ENCODE measurements at regions not wholly inside any gene's neighbourhood (a gene's known extent, or its start where the extent isn't known, plus 50 kb on each side); places are given as distances from the start of the nearest gene placed in this dataset.
A peak's percentile ranks its signal among the peaks of the same experiment; 100 is the strongest.
"Not testable (repeated sequence)": the region's sequence is repeated elsewhere in the genome, so short reads cannot be mapped to it uniquely, and the experiment has no call there.

- no peak for DNase-seq
These were observed 440.9 kb upstream of the POT1 start for GRCh38 chr7:125370502-125370901.

GRCh38 chr7:125363873-125364272 lies 434.2 kb upstream of the POT1 start:
- no peak for DNase-seq

GRCh38 chr7:125358551-125359167 lies 429.0 kb upstream of the POT1 start:
- DNase-seq, result no peak

DNA sequence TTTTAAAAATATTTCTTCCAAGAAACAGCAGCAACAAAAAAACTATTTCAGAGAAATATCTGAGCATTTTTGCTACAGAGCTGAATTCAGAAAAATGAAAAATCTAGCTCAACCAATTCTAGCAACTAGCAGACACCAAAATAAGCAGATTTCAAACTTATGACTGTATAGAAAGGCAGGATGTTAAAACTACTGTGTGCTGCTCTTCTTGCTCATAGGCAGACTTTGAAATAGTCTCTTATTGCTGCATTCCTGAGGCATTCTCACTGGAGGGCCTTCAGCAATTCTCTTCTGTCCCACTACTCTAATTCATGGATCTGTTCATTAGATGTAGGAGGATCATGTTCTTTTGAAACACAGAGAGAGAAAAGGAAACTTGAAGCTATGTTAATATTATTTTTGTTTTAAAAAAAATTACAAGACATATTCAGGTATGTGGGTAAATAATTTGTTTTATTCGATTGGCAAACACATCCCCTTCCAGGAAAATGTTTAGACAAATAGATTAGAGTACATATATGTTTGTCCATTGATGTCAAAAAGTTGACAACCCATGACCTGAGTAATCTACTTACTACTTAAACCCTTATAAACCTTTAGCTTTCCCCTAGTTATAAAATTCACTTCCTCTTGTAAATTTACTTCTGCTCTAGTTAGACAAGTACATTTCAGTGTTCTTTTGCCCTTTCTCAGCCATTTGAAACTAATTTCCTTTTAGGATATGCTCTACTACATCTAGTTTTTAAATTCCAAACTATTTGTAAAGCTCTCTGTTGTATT lies 428.2 kb upstream of the POT1 start:
- DNase-seq, result no peak

DNA sequence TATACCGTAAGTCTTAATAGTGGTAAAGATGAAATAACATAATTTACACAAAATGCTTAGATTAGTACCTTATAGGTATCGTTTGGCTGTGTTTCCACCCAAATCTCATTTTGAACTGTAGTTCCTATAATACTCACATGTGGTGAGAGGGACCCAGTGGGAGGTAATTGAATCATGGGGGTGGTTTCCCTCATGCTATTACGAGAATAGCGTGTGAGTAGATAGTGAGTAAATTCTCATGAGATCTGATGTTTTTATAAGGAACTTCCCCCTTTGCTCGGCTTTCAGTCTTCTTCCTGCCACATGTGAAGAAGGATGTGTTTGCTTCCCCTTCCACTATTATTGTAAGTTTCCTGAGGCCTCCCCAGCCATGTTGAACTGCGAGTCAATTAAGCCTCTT lies 426.3 kb upstream of the POT1 start:
- DNase-seq, result no peak

GRCh38 chr7:125347269-125347668 lies 417.6 kb upstream of the POT1 start:
- peak; percentile 1 for DNase-seq

- DNase-seq, result no peak
These were observed 408.5 kb upstream of the POT1 start for GRCh38 chr7:125338110-125338509.

GRCh38 chr7:125336326-125336725 lies 406.7 kb upstream of the POT1 start:
- DNase-seq, result no peak

DNA sequence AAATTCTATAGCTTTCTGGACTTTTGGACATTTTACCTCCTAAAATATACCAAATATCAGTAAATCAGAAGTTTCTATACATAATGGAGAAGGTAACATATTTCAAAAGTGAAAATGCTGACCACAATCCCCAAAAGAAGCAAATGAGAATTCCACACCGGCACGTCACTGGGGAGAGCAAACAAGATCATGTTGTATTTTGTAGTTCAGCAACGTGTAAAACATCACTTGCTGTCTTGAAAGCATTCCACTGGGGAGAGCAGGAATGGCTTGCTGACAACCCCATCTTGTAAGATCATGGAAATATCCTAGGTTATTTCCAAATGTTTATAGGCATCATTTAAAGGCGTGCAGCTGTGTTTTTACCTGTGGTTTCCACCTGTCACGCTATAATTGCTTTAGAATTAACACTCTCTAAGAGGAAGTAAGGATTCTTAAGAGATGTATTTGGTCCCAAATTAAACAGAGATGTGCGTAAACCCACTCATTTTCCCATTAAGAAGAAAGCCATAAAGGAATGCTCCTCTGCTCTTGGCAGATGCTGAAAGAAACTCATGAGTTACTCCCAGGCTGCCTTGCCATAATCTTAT lies 397.1 kb upstream of the POT1 start:
- DNase-seq, result no peak

DNA sequence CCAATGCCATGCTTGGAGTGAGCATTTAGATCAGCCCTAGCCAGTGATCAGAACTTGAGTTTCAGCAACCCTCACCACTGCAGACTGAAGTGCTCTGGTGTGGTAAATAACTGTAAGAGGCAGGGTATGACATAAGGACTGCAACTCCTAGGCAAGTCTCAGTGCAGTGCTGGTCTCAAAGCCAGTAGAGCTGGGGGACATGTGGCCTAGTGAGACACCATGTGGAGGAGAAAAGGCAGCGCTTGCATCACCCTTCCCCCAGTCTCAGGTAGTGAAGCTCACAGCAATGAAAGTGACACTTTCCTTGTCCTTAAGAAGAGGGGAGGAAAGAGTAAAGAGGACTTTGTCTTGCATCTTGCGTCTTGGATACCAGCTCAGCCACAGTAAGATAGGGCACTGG lies 386.8 kb upstream of the POT1 start:
- no peak for DNase-seq

GRCh38 chr7:125299003-125299765 lies 369.6 kb upstream of the POT1 start:
- no peak for DNase-seq

DNA sequence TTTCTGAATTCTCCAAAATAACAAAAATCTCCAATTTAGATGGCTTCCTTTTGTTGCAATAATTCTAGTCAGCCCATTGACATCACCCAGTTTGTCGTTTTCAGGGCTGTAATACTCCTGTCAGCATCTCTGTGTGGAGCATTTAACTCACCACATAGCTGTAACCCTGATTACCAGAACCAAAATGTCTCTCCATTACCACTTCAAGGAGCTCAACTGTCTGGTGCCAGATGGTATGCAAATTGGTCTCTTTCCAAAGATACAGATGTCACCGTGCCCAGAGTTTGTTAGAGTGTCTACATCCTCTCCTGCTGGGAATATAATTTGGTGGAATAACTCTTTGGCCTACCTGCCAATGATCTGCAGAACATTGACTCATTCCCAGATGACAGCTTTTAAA lies 350.3 kb upstream of the POT1 start:
- no peak for DNase-seq

DNA sequence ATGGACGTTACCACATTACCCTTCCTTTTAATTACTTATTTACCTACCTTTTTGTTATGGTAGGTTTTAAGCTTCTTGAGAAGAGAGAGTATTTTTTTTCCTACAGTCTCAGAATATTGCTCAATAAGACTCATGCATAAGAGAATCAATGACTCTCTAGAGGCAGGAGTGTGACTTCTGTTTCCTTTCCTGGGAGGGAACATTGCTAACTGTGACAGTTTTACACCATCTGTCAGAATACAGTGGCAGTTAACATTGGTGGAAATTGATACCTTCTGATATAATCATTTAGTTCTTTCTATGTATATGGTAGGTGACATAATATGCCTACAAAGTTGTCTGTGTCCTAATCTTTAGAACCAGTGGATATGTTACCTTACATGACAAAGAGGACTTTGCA lies 348.7 kb upstream of the POT1 start:
- DNase-seq, result no peak

GRCh38 chr7:125274742-125275141 lies 345.1 kb upstream of the POT1 start:
- DNase-seq, result not testable (repeated sequence)

DNA sequence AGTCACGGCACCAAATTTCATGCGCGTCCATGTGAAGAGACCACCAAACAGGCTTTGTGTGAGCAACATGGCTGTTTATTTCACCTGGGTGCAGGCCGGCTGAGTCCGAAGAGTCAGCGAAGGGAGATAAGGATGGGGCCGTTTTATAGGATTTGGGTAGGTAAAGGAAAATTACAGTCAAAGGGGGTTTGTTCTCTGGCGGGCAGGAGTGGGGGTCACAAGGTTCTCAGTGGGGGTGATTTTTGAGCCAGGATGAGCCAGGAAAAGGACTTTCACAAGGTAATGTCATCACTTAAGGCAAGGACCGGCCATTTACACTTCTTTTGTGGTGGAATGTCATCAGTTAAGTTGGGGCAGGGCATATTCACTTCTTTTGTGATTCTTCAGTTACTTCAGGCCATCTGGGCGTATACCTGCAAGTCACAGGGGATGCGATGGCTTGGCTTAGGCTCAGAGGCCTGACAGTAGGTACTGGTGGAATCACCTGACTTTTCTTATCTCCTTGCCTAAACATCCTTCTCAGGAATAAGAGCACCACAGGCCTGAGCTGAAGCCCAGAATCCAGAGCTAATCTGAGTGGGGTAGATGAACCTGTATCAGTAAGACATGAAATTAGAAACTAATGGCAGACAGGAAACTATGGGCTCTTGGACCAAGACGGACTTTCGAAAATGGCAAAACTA lies 334.7 kb upstream of the POT1 start:
- DNase-seq, result not testable (repeated sequence)

- DNase-seq, result not testable (repeated sequence)
These were observed 329.3 kb upstream of the POT1 start for GRCh38 chr7:125258876-125259417.

- no peak for DNase-seq
These were observed 328.0 kb upstream of the POT1 start for GRCh38 chr7:125257617-125258016.

DNA sequence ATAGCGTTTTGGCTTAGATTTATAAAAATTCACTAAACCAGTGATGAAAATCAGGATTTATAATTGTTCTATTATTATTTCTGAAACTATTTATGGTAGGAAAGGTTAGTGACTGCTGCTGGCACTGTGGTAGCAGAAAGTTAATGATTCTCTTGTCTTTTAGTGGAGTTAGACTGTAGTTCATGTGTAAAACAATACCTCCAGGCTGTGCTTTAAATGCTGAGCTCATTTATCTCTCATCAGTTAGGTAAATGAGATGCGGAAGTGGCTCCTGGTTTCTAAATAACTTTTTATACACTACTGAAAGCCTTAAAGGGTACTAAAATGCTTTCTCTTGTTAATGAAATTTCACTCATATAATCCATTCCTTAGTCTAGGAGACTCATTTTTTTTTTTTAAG lies 326.8 kb upstream of the POT1 start:
- DNase-seq, result no peak

DNA sequence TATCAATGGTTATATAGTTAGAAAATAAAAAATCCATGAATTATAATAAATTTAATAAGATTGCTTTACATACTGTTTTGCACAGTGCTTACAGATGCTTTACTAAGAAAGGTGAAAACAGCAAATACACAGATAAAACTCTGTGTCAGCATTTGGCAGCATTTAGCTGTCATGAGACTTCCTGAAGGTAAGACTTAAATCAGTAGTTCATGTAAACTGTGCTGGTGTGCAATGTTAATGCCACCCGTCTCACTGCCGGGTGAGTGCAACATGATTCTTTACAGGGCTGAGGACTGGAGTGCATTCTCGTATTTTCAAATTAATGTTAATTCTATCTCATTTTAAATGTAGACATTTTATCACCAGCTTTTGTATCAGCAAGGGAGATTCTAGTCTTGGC lies 326.2 kb upstream of the POT1 start:
- no peak for DNase-seq

- no peak for DNase-seq
These were observed 324.9 kb upstream of the POT1 start for GRCh38 chr7:125254566-125254965.

GRCh38 chr7:125253452-125254190 lies 324.0 kb upstream of the POT1 start:
- DNase-seq, result no peak
